ENCODE measurements at regions not wholly inside any gene's neighbourhood (a gene's known extent, or its start where the extent isn't known, plus 50 kb on each side); places are given as distances from the start of the nearest gene placed in this dataset.

- TF ChIP-seq POLR2AphosphoS5 (IDR thresholded peaks at IDR 0.05; ENCODE audit: low read depth, low read length): no peak
- no peak for TF ChIP-seq POLR2A (IDR thresholded peaks at IDR 0.05; ENCODE audit: low read depth, low read length)
Observed at GRCh38 chr16:47852991-47853390, 302.8 kb downstream of the ABCC12 start.
